Fibroblast of pulmonary artery (primary cell): ENCODE measurements at regions not wholly inside any gene's neighbourhood (a gene's known extent, or its start where the extent isn't known, plus 50 kb on each side); places are given as distances from the start of the nearest gene placed in this dataset.
"Not testable (repeated sequence)": the region's sequence is repeated elsewhere in the genome, so short reads cannot be mapped to it uniquely, and the experiment has no call there.

Experiments used
- DNase-seq: peaks from one replicate; pipeline ENCODE4 v3.0.0-alpha.2; 2010; ENCODE audit warnings: low read depth
- H3K4me3 ChIP-seq: replicated peaks from 2 replicates; pipeline ENCODE4 v1.5.1; 2011; ENCODE audit warnings: low read depth, mild to moderate bottlenecking, control low read depth, low read length, moderate library complexity
- TF ChIP-seq, protein P1 (sequence below): IDR thresholded peaks from 2 replicates; pipeline ENCODE4 v1.5.1; 2011; ENCODE audit warnings: mild to moderate bottlenecking, control low read depth, low read length, inconsistent platforms; ENCODE audit errors: missing control alignments

DNA sequence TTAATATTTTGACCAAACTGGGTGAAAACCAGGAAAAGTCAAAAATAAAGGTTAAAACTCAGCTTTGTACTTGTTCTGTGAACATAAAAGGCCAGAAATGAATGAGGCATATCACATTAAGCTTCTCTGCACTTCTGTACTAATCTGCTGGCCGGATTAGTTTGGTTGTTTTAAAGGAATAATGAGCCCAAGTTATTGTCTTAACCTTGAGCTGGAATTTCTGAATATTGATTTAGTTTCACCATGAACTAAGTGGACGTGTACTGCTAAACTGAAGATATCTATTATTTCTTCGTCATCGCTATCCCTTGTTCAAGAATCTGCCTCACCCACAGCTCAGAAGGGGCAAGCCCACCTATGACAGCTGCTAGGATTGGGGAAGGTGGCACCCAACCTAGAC is 101.1 kb upstream of the FRMD4A start:
- H3K4me3 ChIP-seq = no peak overlapping the region
- TF ChIP-seq, protein P1, sequence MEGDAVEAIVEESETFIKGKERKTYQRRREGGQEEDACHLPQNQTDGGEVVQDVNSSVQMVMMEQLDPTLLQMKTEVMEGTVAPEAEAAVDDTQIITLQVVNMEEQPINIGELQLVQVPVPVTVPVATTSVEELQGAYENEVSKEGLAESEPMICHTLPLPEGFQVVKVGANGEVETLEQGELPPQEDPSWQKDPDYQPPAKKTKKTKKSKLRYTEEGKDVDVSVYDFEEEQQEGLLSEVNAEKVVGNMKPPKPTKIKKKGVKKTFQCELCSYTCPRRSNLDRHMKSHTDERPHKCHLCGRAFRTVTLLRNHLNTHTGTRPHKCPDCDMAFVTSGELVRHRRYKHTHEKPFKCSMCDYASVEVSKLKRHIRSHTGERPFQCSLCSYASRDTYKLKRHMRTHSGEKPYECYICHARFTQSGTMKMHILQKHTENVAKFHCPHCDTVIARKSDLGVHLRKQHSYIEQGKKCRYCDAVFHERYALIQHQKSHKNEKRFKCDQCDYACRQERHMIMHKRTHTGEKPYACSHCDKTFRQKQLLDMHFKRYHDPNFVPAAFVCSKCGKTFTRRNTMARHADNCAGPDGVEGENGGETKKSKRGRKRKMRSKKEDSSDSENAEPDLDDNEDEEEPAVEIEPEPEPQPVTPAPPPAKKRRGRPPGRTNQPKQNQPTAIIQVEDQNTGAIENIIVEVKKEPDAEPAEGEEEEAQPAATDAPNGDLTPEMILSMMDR = no peak
- no peak for DNase-seq

DNA sequence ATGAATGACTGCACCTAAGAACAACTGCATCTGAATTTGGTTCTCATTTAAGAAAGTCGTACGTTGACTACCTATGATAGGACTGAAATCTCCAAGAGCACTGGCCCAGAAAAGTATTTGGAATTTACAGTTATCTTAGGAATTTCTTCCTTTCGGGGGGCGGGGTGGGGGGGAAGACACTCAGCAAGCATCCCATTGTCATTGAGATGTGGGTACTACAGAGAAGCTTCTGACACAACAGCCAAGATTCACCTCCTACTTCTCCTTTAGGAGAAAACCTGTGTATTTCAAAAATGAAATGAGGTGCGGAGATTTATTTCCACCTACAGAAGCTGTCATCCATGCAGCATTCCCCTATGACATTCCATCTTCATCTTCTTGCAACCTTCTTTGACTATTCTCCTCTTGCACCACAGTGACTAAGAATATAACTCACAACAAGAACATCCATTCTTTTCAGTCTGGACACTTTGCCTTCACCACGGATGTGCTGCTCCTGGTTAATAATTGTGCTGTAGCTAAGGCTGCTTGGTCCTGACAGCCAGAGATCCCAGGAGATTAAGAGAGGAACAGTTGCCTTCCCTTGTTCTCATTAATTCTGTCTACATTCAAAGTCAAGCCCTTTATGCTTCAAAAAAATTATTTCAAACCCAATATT is 98.4 kb upstream of the FRMD4A start:
- H3K4me3 ChIP-seq = no peak overlapping the region
- TF ChIP-seq, protein P1 = no peak
- no peak for DNase-seq

DNA sequence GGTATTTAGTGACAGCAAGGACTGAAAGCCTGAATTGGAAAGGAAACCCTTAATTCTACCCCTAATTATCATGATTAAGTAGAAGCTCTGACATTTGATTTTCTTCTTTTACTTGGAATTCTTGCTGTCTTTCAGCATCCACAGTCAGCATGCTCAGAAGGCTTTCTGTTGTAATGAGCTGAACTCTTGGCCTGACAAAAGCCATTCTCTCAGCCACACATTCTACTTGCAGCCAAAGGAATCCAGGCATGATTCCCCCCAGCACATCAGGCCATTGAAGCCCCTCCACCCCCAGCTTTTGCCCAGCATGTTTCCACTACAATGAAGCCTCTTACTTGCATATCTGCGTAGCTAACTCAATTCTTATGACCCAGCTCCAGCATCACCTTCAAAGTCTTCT is 94.3 kb upstream of the FRMD4A start:
- TF ChIP-seq, protein P1 = no peak
- no peak overlapping the region for H3K4me3 ChIP-seq
- no peak for DNase-seq

DNA sequence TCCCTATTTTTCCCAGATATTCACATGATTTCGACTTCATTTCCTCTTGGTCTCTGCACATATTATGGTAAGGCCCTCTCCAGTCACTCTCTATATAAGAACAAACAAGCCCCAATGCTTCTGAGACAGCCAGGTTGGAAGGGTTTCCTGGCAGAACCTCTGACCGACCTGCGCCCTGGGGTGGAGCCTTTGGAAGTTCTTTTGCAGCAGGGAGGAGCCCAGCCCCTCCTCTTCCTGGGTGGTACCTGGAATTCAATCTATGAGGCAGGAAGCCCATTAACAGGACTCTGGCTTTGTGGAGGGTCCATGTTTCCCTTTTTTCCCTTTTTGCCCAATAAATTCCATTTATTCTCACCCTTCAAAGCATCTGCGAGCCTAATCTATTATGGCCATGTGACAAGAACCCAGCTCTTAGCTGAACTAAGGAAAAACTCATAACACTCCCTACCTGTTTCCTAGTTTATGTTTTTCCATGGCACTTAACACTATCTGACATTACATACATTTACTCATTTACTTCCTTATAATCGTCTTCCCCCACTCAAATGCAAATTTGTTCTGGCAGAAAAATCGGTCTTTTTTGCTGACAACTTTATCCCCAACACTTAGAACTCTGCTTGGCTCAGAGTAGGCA is 92.5 kb upstream of the FRMD4A start:
- TF ChIP-seq, protein P1 = no peak

DNA sequence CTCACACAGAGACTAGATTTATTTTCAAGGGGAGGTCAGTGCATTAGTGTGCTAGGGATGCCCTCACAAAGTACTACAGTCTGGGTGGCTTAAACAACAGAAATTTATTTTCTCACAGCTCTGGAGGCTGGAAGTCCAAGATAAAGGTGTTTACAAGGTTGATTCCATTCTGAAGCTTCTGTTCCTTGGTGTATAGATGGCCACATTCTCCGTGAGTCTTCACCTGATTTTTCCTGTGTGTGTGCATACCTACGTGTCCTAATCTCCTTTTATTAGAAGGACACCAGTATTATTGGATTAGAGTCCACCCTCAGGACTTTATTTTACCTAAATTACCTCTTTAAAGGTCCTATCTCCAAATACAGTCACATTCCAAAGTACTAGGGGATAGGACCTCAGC is 91.7 kb upstream of the FRMD4A start:
- H3K4me3 ChIP-seq = no peak overlapping the region
- DNase-seq = no peak
- TF ChIP-seq, protein P1 = no peak

More for the DNA sequence above, 92.5 kb upstream of the FRMD4A start:
- no peak overlapping the region for H3K4me3 ChIP-seq
- DNase-seq = no peak

DNA sequence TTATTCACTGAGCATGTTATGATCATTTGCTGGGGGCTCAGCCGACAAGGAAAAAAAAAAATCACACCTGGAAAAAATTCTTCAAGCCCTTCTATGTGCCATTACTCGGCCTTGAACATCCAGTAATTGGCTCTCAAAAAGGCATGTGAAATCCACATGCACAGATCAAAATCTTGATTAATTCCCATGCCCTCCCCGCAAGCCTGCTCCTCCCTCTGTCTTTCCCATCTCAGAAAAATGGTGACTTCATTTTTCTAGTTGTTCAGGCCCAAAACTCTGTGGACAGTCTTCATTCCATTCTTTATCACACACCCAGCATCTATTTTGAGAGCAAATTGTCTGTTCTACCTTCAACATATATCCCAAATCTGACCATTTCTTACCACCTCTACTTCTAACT is 91.2 kb upstream of the FRMD4A start:
- no peak overlapping the region for H3K4me3 ChIP-seq
- TF ChIP-seq, protein P1 = no peak
- DNase-seq = no peak

DNA sequence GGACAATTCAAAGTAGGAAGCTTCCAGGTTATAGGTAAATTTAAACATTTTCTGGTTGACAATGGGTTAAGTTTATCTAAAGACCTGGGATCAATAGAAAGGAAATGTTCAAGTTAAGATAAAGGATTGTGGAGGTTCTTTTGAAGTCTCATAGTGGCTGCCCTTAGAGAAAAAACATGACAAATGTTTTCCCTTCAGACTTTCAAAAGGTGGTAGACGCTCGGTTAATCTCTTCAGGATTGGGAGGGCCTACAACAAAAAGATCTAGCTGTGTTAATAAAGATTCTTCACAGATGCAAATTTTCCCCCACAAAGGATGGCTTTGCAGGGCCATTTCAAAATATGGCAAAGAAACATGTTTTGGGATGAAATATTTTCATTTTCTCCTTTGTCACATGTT is 86.6 kb upstream of the FRMD4A start:
- H3K4me3 ChIP-seq, DNase-seq: not testable (repeated sequence)
